DMS114 treated with DMSO at 0.1 percent for 48 hours (cell line): ENCODE measurements at regions not wholly inside any gene's neighbourhood (a gene's known extent, or its start where the extent isn't known, plus 50 kb on each side); places are given as distances from the start of the nearest gene placed in this dataset.
"Not testable (repeated sequence)": the region's sequence is repeated elsewhere in the genome, so short reads cannot be mapped to it uniquely, and the experiment has no call there.

Experiments
- DNase-seq: peaks from one replicate; lab custom pipeline; 2025; ENCODE audit not compliant: unreplicated experiment; lab: John Stamatoyannopoulos, UW

DNA sequence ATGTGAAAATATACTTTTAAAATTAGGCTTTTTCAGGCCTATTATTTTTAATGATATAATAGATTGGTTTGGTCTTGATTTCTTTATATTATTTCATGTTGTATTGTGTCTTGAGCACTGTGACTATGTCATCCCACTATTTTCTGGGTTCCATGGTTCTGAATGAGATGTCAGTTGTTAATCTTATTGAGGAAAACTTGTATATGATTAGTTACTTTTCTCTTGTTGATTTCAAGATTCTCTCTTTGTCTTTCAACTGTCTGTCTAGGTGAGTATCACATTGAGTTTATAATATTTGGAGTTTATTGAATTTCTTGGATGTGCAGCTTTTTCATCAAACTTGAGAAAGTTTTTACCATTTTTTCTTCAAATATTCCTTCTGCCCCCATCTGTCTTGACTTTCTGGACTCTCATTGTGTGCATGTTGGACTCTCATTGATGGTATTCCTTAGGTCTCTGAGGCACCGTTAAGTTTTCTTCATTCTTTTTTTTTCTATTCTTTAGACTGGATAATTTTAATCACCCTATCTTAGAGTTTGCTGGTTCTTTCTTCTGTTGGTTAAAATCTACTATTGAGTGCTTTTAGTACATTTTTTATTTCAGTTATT, 175.8 kb downstream of the TMEM167A start:
- DNase-seq, result no peak

DNA sequence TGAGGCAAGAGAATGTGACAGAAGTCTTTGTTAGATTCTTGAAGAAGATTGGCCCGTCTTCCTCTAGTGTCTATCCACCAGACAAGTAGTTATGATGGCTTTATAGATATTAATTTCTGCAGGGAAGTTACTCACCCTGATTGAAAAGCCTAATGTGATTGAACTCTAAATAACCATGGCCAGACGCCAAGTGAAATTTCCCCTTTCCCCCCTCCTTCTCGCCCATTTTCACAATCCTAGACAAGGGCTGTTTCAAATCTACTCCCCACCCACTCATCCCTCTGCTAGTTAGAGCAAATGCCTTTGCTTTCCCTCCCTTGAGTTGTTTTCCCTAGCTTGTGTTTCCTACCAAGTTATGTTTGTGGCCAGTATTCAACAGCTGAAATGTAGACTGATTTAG, 182.5 kb downstream of the TMEM167A start:
- DNase-seq, result no peak

DNA sequence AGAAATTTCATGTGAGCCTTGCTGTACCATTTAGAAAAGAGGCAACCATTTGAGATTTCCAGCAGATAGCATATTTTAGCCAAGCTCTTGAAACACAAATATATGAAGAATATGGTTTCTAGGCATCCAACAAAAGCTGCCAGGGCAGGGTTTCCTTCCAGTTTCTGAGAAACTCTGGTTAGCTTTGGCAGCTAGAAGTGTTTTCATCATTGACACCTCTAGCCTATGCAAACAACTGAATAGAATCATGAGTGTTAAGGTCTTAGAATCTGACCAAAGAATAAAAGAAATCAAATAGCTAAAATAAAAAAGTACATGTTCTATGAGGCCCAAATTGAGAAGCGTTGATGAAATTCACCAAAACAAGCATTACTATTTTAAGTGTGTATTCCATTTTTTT, 188.1 kb downstream of the TMEM167A start:
- DNase-seq, result no peak

DNA sequence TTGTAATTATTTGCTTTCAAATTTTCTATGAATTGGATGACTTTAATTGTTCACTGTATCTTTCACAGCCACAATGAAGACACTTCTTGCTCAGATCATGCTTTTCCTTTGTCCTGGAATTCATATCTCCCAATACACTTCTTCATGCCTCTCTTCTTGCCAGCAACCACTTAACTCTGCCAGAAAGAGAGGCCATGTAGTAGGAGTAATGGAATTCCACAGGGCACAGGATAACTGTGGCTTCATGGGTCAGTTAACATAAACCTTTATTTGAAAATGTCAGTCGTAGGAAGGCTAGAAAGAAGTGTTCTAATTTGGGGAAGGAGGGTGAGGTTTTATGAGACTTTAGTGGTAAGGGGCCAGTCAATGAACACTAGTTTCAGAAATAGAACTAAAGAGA, 190.3 kb downstream of the TMEM167A start:
- DNase-seq, result no peak

DNA sequence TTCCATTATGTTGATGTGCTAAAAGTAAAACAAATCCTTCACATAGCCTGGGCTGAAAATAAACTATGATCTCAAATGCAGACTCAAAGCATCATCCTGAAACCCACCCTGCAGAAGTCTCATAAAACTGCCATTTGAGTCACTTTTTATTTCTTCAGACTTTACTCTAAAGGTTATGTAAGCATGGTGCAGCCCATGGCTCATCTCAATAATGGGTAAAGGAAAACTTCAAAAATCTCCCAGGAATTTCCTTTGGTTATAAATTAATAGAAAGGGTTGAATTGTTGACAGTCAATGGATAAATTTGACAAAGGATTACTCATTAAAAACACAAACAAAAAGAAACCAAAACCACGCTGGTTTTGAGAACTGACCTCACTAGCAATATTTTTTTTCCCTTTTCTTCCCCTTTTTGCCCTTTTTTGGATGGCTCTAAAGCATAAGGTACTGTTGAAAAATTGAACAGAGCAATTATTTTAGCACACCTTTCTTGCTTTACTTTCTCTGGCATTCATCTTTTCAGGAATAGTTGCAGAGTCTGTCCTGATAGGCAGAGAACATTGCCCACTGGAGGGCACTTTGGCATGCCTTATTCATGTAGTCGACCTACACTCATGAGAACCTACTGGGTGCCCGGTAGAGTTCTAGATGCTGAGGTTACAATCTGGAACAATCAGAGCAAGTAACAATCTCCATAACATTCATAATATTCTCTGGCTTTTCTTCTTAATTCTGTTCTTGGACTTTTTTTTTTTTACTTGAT, 191.4 kb downstream of the TMEM167A start:
- no peak for DNase-seq

DNA sequence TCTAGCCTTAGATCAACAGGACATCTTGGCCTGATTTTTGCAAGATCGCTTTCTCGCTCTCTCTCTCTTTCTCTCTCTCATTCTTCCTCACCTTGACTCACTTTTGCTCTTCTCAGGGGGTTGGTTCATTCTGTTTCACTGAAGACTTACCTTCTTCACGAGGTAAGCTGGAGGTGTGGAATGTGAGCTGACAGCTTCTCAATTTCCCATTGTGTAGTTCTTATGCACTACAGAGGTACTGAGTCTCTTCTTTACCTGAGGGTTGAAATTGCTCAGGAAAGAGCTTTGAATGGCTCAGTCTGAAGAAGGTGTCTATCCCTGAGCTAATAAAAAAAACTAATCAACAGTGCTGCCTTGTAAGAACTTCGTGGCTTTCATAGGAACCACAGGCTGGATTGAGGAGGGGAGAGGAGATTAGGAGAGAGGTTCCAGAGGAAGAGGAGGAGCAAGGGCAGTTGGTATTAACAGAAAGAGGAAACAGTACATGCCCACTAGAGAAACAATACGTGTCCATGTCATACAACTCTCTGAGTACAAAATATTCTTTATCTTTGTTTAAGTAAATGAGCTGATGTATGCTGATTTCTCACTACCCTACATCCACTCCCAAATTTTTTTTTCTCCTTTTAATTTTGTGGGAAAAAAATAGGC, 192.2 kb downstream of the TMEM167A start:
- no peak for DNase-seq

DNA sequence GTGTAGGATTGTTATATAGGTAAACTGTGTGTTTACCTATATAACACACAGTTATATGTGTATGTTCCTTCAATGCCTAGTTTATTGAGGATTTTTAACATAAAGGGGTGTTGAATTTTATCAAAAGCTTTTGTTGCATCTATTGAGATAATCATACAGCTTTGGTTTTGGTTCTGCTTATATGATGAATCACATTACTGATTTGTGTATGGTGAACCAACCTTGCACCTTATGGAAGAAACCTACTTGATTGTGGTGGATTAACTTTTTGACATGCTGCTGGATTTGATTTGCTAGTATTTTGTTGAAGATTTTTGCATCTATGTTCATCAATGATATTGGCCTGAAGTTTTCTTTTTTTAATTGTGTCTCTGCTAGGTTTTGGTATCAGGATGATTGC, 194.9 kb downstream of the TMEM167A start:
- no peak for DNase-seq

DNA sequence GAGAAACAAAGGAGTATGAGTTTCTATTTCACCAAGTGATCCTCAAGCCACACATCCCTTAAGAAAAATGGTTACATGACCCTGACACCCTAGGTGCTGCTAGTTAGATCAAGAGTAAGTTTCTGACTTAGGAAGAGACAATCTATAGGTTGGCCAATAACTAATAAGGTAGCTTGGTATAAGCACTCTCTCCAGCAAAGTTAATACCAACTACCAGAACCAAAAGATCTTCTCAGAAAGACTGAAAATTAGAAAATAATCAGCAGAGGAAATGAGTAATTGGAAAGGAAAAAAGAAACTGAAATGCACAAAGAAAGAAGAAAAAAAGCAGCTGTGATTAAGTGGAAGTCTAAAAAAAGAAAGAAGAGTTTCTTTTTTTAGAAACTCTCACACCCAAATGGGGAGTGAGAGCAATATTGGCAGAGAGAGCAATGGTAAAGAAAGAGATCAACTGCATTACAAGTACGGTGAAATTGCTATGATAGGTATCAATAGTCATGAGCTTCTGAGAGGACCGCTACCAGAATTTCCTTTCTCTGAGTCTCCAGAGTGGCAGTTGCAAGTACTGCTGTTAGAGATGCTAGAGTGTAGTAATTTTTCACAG, 195.5 kb downstream of the TMEM167A start:
- no peak for DNase-seq

DNA sequence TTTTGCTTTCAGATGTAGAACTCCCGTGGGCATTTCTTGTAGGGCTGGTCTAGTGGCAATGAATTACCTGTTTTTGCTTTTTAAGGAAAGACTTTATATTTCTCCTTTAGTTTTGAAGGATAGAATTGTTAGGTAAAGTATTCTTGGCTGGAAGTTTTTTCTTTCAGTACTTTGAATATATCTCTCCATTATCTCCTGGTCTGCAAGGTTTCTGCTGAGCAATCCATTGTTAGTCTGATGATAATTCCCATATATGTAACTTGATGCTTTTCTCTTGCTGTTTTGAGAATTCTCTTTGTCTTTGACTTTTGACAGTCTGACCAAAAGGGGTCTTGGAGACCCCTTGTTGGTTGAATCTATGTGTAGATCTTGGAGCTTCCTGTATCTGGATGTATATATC, 198.1 kb downstream of the TMEM167A start:
- no peak for DNase-seq

DNA sequence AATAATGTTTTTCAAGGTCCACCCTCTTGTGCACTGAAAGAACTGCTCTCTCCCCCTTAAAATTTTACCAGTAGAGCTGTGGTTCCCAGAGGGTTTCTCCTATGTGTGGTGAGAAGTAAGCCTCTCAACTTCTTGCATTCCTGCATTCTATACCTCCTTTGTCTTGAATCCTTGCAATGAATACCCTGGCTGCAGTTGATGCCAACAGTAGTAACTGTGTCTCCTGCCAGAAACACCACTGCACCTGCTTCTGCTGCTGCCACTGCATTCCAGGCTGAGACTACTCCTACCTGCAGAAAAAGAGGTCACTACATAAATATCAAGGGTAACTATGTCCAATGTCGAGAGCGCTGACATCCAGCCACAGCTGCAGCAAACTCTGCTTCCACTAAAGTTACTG, 203.7 kb downstream of the TMEM167A start:
- DNase-seq, result no peak

DNA sequence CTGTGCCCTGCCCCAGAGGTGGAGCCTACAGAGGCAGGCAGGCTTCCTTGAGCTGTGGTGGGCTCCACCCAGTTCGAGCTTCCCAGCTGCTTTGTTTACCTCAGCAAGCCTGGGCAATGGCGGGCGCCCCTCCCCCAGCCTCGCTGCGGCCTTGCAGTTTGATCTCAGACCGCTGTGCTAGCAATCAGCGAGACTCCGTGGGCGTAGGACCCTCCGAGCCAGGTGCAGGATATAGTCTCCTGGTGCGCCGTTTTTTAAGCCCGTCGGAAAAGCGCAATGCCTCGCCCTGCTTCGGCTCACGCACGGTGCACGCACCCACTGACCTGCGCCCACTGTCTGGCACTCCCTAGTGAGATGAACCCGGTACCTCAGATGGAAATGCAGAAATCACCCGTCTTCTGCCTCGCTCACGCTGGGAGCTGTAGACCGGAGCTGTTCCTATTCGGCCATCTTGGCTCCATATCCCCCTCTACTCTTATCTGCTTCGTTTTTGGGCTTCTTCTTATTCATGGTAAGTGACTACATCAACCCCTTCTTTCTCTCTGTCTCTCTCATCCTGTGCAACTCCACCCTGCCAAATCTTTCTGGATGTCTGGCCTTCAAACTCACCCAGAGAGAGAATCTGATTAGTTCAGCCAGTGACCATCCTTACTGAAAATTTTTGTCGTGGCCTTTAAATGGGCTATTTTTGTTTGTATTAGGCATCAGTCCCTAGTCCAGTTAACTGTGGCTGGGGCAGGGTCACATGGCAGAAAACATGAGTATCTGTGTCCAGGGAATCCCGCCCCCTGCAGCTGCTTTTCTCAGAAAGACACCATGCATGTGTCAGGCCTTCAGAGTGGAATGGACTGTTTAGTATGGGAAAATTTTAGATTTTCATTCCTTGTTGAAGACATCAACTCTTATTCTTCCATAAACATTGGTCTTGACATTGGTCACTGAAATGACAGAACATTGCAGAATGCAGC, 204.6 kb downstream of the TMEM167A start:
- DNase-seq, result not testable (repeated sequence)

DNA sequence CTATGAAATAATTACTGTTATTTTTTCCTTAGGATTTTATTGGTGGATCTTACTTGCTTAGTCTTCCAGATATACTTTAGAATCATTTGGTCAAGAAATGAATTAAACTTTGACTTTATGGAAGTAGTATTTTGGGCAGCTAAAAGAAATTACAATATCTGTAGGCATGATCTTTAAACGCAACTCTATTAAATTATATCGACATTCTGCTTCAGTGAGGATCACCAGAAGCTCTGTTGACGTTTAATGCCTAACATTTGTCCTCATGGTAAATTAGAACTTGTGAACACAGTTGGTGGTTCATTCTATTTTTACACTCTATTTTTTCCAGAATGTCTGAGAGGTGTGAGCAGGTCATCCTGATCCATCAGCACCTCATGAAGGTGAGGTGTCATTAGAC, 211.6 kb downstream of the TMEM167A start:
- no peak for DNase-seq

DNA sequence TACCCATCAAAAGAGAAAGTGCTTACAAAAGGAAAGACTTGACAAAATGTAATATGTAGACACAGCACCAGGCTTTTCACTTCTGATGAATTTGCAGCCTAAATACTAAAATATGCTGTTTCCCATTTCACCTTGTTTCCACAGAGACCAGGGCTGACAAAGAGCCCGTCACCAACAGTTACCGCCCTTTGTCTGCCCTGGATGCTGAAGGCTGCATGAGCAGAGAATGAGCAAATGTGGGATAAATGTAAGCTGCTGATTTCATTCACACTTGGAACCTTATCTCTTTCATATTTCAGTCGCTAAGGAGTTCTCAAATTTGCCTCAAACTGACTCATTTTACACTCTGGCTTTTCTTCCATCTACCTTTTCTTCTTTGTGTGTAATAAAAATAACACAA, 213.9 kb downstream of the TMEM167A start:
- DNase-seq, result no peak

DNA sequence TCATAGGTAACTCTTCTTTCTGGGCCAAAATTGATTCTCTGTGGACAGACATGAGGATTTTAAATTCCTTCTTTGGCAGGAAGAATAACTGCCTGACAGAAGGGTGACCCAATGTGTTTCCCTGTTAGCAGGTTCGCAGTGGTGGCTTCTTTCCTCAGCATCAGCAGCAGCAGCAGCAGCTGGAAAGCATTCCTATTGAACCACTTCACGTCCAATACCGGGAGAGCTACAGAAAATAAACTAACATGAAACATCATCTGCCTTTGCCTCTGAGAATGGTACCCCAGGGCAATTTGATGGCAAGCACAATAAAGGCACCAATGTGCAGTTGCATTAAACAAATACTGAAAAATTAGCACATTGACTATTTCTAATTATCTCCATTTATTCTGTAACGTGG, 214.5 kb downstream of the TMEM167A start:
- DNase-seq, result no peak

DNA sequence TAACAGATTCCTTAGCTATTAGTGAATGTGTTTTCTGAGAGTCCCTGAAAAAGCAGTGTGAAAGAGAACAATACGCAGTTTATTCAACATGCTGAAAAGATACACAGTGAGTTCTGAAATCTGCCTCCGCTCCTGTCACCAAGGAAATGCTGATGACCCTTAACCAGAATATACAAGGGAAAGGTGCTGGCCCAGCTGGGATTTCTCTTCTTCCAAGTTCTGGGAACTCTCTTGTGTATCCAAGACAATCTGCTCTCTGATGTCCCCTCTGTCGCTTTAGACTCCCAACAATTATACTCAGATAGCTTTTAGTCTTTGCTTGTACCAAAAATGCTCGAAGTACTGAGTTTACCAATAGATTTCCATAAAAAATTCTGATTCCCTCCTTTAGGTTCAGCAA, 214.9 kb downstream of the TMEM167A start:
- DNase-seq, result no peak

DNA sequence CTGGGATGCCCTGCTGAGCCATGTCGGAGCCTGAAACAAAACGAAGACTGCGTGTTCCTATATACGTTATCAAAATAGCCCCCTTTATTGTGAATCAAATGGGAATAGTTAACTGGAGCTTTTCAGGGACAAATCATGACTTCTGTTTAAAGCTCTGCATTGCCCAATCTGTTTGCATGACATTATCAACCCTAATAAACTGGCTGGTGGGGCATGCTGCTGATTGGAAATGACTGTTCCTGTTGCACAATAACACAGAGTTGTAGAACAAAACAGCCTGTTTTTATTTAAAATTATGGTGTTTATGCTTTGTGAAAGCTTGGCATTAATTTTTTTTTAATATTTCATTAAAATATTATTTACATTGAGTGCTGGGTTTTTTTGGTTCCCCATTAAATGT, 215.5 kb downstream of the TMEM167A start:
- DNase-seq, result no peak

DNA sequence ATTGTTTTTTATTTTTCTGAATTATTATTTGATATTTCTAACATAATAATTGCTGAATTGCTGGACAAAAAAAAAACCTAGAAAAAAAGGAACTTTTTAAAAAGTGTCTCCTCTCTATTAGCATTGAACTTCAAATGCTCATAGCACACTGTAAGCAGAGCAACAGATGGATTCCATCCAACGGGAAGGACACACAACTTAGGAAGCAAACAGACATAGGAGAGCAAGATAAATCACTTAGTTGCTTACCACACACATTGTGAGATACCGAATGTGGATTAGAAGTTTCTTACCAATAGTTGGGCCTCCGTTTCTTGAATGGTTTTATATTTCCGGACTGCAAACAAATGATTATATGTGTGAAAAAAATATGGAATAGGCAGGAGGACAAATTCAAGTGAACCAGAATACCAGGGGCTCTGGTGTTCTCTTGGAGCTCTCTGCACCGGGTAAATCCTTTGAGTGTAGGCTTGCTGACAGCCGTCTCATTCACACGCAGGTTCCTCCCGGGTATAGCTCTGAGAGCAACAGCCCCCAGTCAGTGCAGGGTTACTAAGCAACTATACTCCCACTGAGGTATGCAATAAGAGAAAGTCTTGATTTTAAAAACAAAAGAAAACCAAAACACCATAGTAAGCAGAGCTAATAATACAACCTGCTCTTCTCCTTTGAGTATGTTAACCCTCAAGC, 217.6 kb downstream of the TMEM167A start:
- no peak for DNase-seq

DNA sequence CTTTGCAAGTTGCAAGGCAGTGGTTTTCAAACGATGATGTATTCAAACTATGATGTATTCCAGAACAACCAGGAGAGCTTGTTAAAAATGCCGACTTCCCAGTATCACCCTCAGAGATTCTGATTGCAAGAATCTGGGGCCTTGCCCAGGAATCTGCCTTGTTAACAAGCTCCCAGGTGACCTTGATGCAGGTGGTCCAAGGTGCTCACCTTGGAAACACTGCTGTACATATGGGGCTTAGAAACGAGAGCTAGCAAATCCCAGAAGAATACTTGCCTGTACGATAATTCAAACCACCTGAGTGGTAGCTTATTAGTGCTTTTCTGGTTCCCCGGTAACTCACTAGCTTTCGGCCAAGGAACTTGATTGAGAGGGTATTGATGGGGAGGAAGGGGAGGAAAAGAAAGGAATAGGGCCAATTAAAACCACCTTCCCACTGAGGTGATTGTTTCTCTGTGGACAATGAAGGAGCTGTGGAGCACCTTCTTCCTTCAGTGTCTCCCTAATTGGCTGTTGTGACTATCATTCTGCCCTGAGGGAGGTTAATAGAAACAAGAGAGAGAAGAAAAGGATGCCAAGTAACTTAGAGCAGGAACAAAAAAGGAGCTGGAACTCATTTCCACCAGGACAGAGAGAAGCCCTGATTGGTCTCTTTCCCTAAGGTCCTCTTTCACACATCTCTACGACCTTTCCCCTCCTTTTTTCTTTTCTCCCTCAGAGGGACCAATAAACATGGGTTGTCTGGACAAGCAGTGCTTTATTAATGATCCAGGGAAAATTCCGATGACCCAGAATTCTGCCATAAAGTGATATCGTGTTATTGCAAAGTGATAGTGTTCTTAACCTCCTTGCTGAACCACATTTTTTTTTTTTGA, 218.8 kb downstream of the TMEM167A start:
- DNase-seq, result no peak

DNA sequence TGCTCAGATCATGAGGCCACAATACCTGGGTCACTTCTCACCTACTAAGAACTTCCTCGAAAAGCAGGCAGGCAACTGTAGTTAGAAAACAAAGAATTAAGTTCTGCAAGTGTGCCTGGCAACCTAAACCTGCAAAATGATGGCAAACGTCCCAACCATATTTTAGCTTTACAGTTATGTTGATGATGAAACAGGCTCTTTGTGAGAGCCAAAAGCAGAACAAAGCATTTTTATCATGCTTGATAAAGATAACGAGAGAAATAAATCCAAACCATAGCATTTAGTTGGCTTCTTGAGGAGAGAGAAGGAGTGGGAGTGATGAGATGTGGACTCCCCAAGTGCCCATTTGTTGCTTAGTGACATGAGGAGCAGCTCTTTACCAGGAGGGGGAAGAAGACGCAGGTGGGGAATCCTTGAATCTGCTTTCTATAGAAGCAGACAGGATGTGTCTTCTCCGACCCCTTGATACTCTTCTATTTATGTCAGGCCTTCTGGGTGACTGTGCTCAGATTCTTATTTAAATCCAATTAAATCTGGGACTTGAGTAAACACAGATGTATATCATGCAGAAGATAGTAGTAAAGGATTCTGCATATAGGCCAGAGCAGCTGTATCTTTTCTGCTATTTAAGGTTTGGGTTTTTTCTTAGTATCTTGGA, 221.2 kb downstream of the TMEM167A start:
- DNase-seq, result no peak
